IMR-90 (cell line): ENCODE measurements at regions not wholly inside any gene's neighbourhood (a gene's known extent, or its start where the extent isn't known, plus 50 kb on each side); places are given as distances from the start of the nearest gene placed in this dataset.

ENCODE experiments used
- ATAC-seq: fragments of 200-7000 bp; cut with Tn5 transposase; 2 replicates; pipeline ENCODE4 v1.9.1; 2020; ENCODE audit warnings: low read depth, mild to moderate bottlenecking, moderate library complexity
- BruUV-seq: library from RNA; stranded (reverse); fragments of 400-500 nt; replicated peaks from 2 replicates; lab custom pipeline; 2021; lab: Mats Ljungman, UMichigan
- CTCF ChIA-PET: fragments of 300-600 bp; formaldehyde crosslinking; extraction: SDS; loops from one replicate; lab custom pipeline; 2021; ENCODE audit warnings: antibody characterized with exemption; lab: Yijun Ruan, JAX
- POLR2A ChIA-PET: fragments of 300-600 bp; sonication (Branson Sonifier 250); formaldehyde crosslinking; loops from one replicate; lab custom pipeline; 2022; ENCODE audit warnings: antibody characterized with exemption; ENCODE audit not compliant: unreplicated experiment; lab: Charles Lee
- DNase-seq: peaks from one replicate; pipeline ENCODE4 v3.0.0; 2013
- H2AFZ ChIP-seq: replicated peaks from 2 replicates; pipeline ENCODE3; 2013; ENCODE audit warnings: low read length, mild to moderate bottlenecking; ENCODE audit not compliant: poor library complexity
- H2AK5ac ChIP-seq: 2 replicates; pipeline ENCODE4 v1.6.1; 2013; ENCODE audit warnings: low read depth, low read length, inconsistent platforms
- H2AK9ac ChIP-seq: replicated peaks from 2 replicates; pipeline ENCODE3; 2013; ENCODE audit warnings: mild to moderate bottlenecking, low read depth, low read length, moderate library complexity; ENCODE audit not compliant: poor library complexity
- H2BK120ac ChIP-seq: 2 replicates; pipeline ENCODE4 v1.6.1; 2013; ENCODE audit warnings: low read depth, low read length, inconsistent platforms
- H2BK15ac ChIP-seq: 3 replicates; pipeline ENCODE4 v1.6.1; 2013; ENCODE audit warnings: low read depth, low read length, inconsistent platforms
- H2BK20ac ChIP-seq: 2 replicates; pipeline ENCODE4 v1.6.1; 2013; ENCODE audit warnings: low read depth, mild to moderate bottlenecking, inconsistent platforms, low read length, moderate library complexity
- H2BK5ac ChIP-seq: 2 replicates; pipeline ENCODE4 v1.6.1; 2013; ENCODE audit warnings: mild to moderate bottlenecking, low read depth, low read length, inconsistent platforms; ENCODE audit not compliant: poor library complexity, severe bottlenecking
- H3K14ac ChIP-seq: replicated peaks from 2 replicates; pipeline ENCODE4 v1.6.1; 2013; ENCODE audit warnings: low read depth, low read length, inconsistent platforms
- H3K18ac ChIP-seq: 2 replicates; pipeline ENCODE4 v1.6.1; 2013; ENCODE audit warnings: low read depth, low read length, control low read depth
- H3K23ac ChIP-seq: 2 replicates; pipeline ENCODE4 v1.6.1; 2013; ENCODE audit warnings: low read depth, low read length, inconsistent platforms
- H3K27ac ChIP-seq: 2 replicates; pipeline ENCODE4 v1.5.1; 2013; ENCODE audit warnings: mild to moderate bottlenecking, control low read depth, low read length; ENCODE audit not compliant: insufficient read depth
- H3K27me3 ChIP-seq: 2 replicates; pipeline ENCODE4 v1.6.1; 2013; ENCODE audit warnings: low read length; ENCODE audit not compliant: control insufficient read depth, insufficient read depth
- H3K36me3 ChIP-seq: 2 replicates; pipeline ENCODE4 v1.6.1; 2013; ENCODE audit warnings: low read length, mixed read lengths; ENCODE audit not compliant: control insufficient read depth, insufficient read depth
- H3K4ac ChIP-seq: 2 replicates; pipeline ENCODE4 v1.6.1; 2013; ENCODE audit warnings: low read depth, low read length, inconsistent platforms
- H3K4me1 ChIP-seq: 2 replicates; pipeline ENCODE4 v1.6.1; 2013; ENCODE audit warnings: low read length, mixed read lengths; ENCODE audit not compliant: control insufficient read depth, insufficient read depth
- H3K4me2 ChIP-seq: 2 replicates; pipeline ENCODE4 v1.6.1; 2013; ENCODE audit warnings: low read depth, mild to moderate bottlenecking, control low read depth, low read length, moderate library complexity
- H3K4me3 ChIP-seq: 2 replicates; pipeline ENCODE4 v1.5.1; 2013; ENCODE audit warnings: low read depth, mild to moderate bottlenecking, control low read depth, low read length, moderate library complexity; ENCODE audit not compliant: insufficient read depth
- H3K56ac ChIP-seq: 2 replicates; pipeline ENCODE4 v1.6.1; 2013; ENCODE audit warnings: low read length, inconsistent platforms; ENCODE audit not compliant: insufficient read depth; ENCODE audit errors: extremely low read depth
- H3K79me1 ChIP-seq, 2 experiments: 2 replicates each; pipeline ENCODE4 v1.6.1; 2013; ENCODE audit warnings: low read length in 2 of 2, inconsistent platforms in 1 of 2, low read depth in 1 of 2
- H3K9ac ChIP-seq: 2 replicates; pipeline ENCODE4 v1.6.1; 2013; ENCODE audit warnings: low read depth, low read length, control low read depth
- H3K9me1 ChIP-seq: 2 replicates; pipeline ENCODE4 v1.6.1; 2013; ENCODE audit warnings: low read length, inconsistent platforms; ENCODE audit not compliant: insufficient read depth
- H3K9me3 ChIP-seq: 2 replicates; pipeline ENCODE4 v1.6.1; 2013; ENCODE audit warnings: low read length; ENCODE audit not compliant: control insufficient read depth, insufficient read depth
- H4K20me1 ChIP-seq: 2 replicates; pipeline ENCODE4 v1.6.1; 2013; ENCODE audit warnings: low read length, inconsistent platforms; ENCODE audit not compliant: insufficient read depth
- H4K5ac ChIP-seq: 2 replicates; pipeline ENCODE4 v1.6.1; 2013; ENCODE audit warnings: mild to moderate bottlenecking, low read depth, low read length, control low read depth
- H4K8ac ChIP-seq, 2 experiments: 2 replicates each; pipeline ENCODE4 v1.6.1; 2013; ENCODE audit warnings: low read depth in 2 of 2, low read length in 2 of 2, control low read depth in 1 of 2, inconsistent platforms in 1 of 2
- H4K91ac ChIP-seq: 2 replicates; pipeline ENCODE4 v1.6.1; 2013; ENCODE audit warnings: low read depth, low read length, inconsistent platforms; ENCODE audit not compliant: insufficient read depth
- BHLHE40 ChIP-seq: fragments of 150-350 bp; IDR thresholded peaks from 2 replicates; pipeline ENCODE4 v1.6.1; 2016; ENCODE audit warnings: mild to moderate bottlenecking, low read depth, low read length
- CEBPB ChIP-seq: IDR thresholded peaks from 2 replicates; pipeline ENCODE4 v1.6.1; 2012; ENCODE audit warnings: low read depth, low read length, improper control_type of control experiment
- FOS ChIP-seq: fragments of 150-350 bp; IDR thresholded peaks from 2 replicates; pipeline ENCODE4 v1.6.1; 2016; ENCODE audit warnings: low read depth, low read length
- MAFK ChIP-seq: IDR thresholded peaks from 2 replicates; pipeline ENCODE4 v1.6.1; 2012; ENCODE audit warnings: low read depth, low read length, improper control_type of control experiment
- MAZ ChIP-seq: IDR thresholded peaks from 2 replicates; pipeline ENCODE4 v1.6.1; 2012; ENCODE audit warnings: low read depth, mild to moderate bottlenecking, low read length, improper control_type of control experiment, moderate library complexity, borderline replicate concordance
- MXI1 ChIP-seq: IDR thresholded peaks from 2 replicates; pipeline ENCODE4 v1.6.1; 2012; ENCODE audit warnings: low read depth, mild to moderate bottlenecking, low read length, moderate library complexity, borderline replicate concordance
- NFE2L2 ChIP-seq: fragments of 150-350 bp; IDR thresholded peaks from 2 replicates; pipeline ENCODE4 v1.6.1; 2016; ENCODE audit warnings: low read depth, mild to moderate bottlenecking, low read length
- POLR2A ChIP-seq: IDR thresholded peaks from 2 replicates; pipeline ENCODE4 v1.6.1; 2012; ENCODE audit warnings: mild to moderate bottlenecking, low read depth, low read length
- RAD21 ChIP-seq: IDR thresholded peaks from 2 replicates; pipeline ENCODE4 v1.6.1; 2012; ENCODE audit warnings: low read length, improper control_type of control experiment
- RFX5 ChIP-seq: IDR thresholded peaks from 2 replicates; pipeline ENCODE4 v1.8.0; 2012; ENCODE audit warnings: low read depth, mild to moderate bottlenecking, low read length, moderate library complexity
- SMC3 ChIP-seq: fragments of 150-350 bp; IDR thresholded peaks from 2 replicates; pipeline ENCODE4 v1.6.1; 2016; ENCODE audit warnings: low read depth, mild to moderate bottlenecking, antibody characterized with exemption, low read length, moderate library complexity
- WGBS, 2 experiments: methylation state at CpG; one replicate each; pipeline versions ENCODE4 v1.1.5 to v1.1.7; 2013; ENCODE audit warnings: missing lambda C conversion rate in 2 of 2; ENCODE audit not compliant: insufficient read length in 1 of 2; ENCODE audit errors: extremely low coverage in 2 of 2; 5-methylcytosine and 5-hydroxymethylcytosine counted together
- dilution Hi-C: fragments of 300-500 bp; cut with HindIII; formaldehyde crosslinking; loops from one replicate; pipeline ENCODE4 v1.14.3; 2018; ENCODE audit warnings: low sequenced_read_pairs; ENCODE audit not compliant: unreplicated experiment
- in situ Hi-C: fragments of 300-500 bp; cut with MboI; formaldehyde crosslinking; loops from 3 replicates; pipeline ENCODE4 v1.14.3; 2019; ENCODE audit warnings: low sequenced_read_pairs, inconsistent platforms, mixed read lengths
- intact Hi-C: fragments of 100-400 bp; cut with micrococcal nuclease; formaldehyde crosslinking; loops from 2 replicates; pipeline ENCODE4 v1.10.0; 2022
- TF ChIP-seq, protein P1 (sequence below): fragments of 150-350 bp; IDR thresholded peaks from 2 replicates; pipeline ENCODE4 v1.6.1; 2017; ENCODE audit warnings: mild to moderate bottlenecking, antibody characterized with exemption, low read length, low read depth
- TF ChIP-seq, protein P2 (sequence below): conservative IDR thresholded peaks from 2 replicates; pipeline ENCODE4 v1.5.1; 2012; ENCODE audit warnings: mild to moderate bottlenecking, low read depth, low read length, improper control_type of control experiment

DNA sequence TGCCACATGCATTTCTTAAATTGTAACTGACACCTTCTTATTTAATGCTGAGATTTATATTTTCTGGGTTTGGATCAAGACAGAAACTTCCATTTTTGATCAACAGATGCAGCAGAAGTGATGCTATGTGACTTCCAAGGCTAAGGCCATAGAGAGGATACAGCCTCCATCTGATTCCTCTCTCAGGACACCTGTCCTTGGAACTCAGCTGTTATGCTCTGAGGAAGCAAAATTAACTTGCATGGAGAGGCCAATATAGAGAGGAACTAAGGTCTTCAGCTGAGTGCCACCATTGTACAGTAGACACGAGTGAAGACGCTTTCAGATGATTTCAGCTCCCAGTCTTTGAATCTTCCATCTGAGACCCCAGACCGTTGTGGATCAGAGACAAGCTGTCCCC, 296.9 kb upstream of the TBL1XR1 start:
- Histone ChIP-seq H3K36me3 (no peaks in the 10 kb centered on the region), H2BK120ac (no peak overlapping the region), H2AFZ (no peak overlapping the region), H3K18ac (no peak overlapping the region), H3K27me3 (no peaks in the 10 kb centered on the region; the same call in 1 of the 2 replicates), H3K9me1 (no peaks in the 10 kb centered on the region), H3K9ac (no peak overlapping the region), H3K4ac (no peak overlapping the region), H4K20me1 (no peaks in the 10 kb centered on the region), H3K4me3 (no peak overlapping the region), H3K27ac (no peak overlapping the region), H2BK5ac (no peak overlapping the region), H3K9me3 (0 out of 2 replicates have a peak, but pooled peaks cover 1% of the 10 kb centered on the region), H2AK5ac (no peak overlapping the region), H2BK15ac (no peak overlapping the region), H2AK9ac (no peak overlapping the region), H2BK20ac (no peak overlapping the region), H3K56ac (no peak overlapping the region), H3K4me1 (no peaks in the 10 kb centered on the region), H3K4me2 (no peak overlapping the region), H4K8ac (no peak overlapping the region), H3K79me1 (no peaks in the 10 kb centered on the region), H3K14ac (no peak overlapping the region), H4K5ac (no peak overlapping the region), H3K23ac (no peak overlapping the region), H4K91ac (no peak overlapping the region)
- dilution Hi-C loops (no loop called here), intact Hi-C loops (no loop called here), in situ Hi-C loops (no loop called here)
- no TSS peak for BruUV-seq
- ATAC-seq (no peak), DNase-seq (no peak)
- no peak for TF ChIP-seq MAZ
- TF ChIP-seq SMC3: no peak
- TF ChIP-seq POLR2A: no peak
- TF ChIP-seq BHLHE40: no peak
- no peak for TF ChIP-seq NFE2L2
- no peak for TF ChIP-seq RFX5
- TF ChIP-seq CEBPB: no peak
- no peak for TF ChIP-seq FOS
- no peak for TF ChIP-seq MXI1
- no peak for TF ChIP-seq MAFK
- TF ChIP-seq, protein P1, sequence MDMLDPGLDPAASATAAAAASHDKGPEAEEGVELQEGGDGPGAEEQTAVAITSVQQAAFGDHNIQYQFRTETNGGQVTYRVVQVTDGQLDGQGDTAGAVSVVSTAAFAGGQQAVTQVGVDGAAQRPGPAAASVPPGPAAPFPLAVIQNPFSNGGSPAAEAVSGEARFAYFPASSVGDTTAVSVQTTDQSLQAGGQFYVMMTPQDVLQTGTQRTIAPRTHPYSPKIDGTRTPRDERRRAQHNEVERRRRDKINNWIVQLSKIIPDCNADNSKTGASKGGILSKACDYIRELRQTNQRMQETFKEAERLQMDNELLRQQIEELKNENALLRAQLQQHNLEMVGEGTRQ: no peak
- TF ChIP-seq, protein P2, sequence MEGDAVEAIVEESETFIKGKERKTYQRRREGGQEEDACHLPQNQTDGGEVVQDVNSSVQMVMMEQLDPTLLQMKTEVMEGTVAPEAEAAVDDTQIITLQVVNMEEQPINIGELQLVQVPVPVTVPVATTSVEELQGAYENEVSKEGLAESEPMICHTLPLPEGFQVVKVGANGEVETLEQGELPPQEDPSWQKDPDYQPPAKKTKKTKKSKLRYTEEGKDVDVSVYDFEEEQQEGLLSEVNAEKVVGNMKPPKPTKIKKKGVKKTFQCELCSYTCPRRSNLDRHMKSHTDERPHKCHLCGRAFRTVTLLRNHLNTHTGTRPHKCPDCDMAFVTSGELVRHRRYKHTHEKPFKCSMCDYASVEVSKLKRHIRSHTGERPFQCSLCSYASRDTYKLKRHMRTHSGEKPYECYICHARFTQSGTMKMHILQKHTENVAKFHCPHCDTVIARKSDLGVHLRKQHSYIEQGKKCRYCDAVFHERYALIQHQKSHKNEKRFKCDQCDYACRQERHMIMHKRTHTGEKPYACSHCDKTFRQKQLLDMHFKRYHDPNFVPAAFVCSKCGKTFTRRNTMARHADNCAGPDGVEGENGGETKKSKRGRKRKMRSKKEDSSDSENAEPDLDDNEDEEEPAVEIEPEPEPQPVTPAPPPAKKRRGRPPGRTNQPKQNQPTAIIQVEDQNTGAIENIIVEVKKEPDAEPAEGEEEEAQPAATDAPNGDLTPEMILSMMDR: no peak
- TF ChIP-seq RAD21: no peak
- 90% methylated on average over 2 of the region's 3 CpGs; no CpG with 5 or more reads in 1 of the 2 experiments for WGBS, 2 experiments
- ChIA-PET CTCF (interaction anchor here (0.6 kb wide), 1 partner anchor 460 kb away, joined by 4 read pairs; no protein-coding TSS in a partner anchor), POLR2A (no interaction called here)
